Uterus (tissue), 2 donors: ENCODE measurements at regions not wholly inside any gene's neighbourhood (a gene's known extent, or its start where the extent isn't known, plus 50 kb on each side); places are given as distances from the start of the nearest gene placed in this dataset.

Experiments used
- CTCF ChIP-seq, 4 experiments: fragments of 200-600 bp in 2 of 4; fragments of 450-650 bp in 2 of 4; sonication (generic) in 2 of 4; IDR thresholded peaks; one replicate each; pipeline ENCODE4 v1.5.1; 2016 to 2019; ENCODE audit warnings: antibody characterized with exemption in 4 of 4, mild to moderate bottlenecking in 2 of 4, moderate library complexity in 1 of 4
- POLR2A ChIP-seq, 2 donors: fragments of 450-650 bp; IDR thresholded peaks; one replicate each; pipeline ENCODE4 v1.6.1; 2016; ENCODE audit warnings: antibody characterized with exemption in 2 of 2, mild to moderate bottlenecking in 1 of 2, moderate library complexity in 1 of 2

DNA sequence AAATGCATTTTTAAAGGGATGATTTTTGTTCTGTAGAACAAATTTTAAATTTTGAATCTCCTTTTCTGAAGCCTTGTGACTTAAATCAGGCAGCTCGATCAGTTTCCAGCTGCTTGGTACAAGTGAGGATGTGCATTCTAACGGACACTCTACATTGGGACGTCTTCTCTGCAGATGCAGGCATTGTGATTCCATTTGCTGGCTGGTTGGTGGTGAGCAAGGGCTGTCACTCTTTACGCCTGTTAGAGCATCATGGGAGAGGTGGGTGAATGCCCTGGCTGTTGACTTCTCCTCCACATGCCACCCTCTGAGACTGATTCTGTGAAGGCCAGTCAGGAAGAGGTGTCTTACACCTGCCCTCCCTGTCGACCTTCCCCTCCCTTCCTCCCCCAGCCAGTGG lies 240.5 kb upstream of the RNF32 start:
- no peak for TF ChIP-seq CTCF (IDR thresholded peaks at IDR 0.05)
- no peak for TF ChIP-seq POLR2A (IDR thresholded peaks at IDR 0.05)
